ENCODE measurements at regions not wholly inside any gene's neighbourhood (a gene's known extent, or its start where the extent isn't known, plus 50 kb on each side); places are given as distances from the start of the nearest gene placed in this dataset.

- TF ChIP-seq, protein P1, sequence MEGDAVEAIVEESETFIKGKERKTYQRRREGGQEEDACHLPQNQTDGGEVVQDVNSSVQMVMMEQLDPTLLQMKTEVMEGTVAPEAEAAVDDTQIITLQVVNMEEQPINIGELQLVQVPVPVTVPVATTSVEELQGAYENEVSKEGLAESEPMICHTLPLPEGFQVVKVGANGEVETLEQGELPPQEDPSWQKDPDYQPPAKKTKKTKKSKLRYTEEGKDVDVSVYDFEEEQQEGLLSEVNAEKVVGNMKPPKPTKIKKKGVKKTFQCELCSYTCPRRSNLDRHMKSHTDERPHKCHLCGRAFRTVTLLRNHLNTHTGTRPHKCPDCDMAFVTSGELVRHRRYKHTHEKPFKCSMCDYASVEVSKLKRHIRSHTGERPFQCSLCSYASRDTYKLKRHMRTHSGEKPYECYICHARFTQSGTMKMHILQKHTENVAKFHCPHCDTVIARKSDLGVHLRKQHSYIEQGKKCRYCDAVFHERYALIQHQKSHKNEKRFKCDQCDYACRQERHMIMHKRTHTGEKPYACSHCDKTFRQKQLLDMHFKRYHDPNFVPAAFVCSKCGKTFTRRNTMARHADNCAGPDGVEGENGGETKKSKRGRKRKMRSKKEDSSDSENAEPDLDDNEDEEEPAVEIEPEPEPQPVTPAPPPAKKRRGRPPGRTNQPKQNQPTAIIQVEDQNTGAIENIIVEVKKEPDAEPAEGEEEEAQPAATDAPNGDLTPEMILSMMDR (IDR thresholded peaks at IDR 0.05), result no peak
Measured at GRCh38 chr21:35170244-35170643, 121.1 kb upstream of the RUNX1 start.

- TF ChIP-seq, protein P1 (IDR thresholded peaks at IDR 0.05), result no peak
Measured at GRCh38 chr21:35169574-35169973, 120.5 kb upstream of the RUNX1 start.

GRCh38 chr21:35168735-35169134, 119.6 kb upstream of the RUNX1 start:
- TF ChIP-seq, protein P1 (IDR thresholded peaks at IDR 0.05), result no peak

GRCh38 chr21:35164971-35165483, 115.9 kb upstream of the RUNX1 start:
- TF ChIP-seq, protein P1 (IDR thresholded peaks at IDR 0.05), result no peak

GRCh38 chr21:35164380-35164779, 115.3 kb upstream of the RUNX1 start:
- TF ChIP-seq, protein P1 (IDR thresholded peaks at IDR 0.05), result no peak

DNA sequence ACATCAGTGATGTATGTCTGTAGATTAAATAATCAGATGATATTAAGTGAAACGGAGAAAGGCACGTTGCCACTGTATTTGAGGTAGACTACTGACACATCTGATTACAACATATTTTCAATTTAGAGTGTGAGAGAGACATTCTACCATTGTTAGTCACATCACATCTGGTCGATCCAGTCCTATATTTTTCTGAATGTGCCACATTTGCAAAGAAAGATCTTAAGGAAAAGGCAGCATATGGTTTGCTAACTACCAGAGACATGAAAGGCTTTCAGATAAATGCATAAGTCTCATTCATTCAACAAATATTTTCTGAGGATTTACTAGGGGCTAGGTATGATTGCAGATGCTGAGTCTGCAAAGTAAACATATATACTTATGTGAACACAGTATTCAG, 114.3 kb upstream of the RUNX1 start:
- TF ChIP-seq, protein P1 (IDR thresholded peaks at IDR 0.05), result no peak

- TF ChIP-seq, protein P1 (IDR thresholded peaks at IDR 0.05), result no peak
Measured at GRCh38 chr21:35162831-35163230, 113.7 kb upstream of the RUNX1 start.

GRCh38 chr21:35159881-35160280, 110.8 kb upstream of the RUNX1 start:
- TF ChIP-seq, protein P1 (IDR thresholded peaks at IDR 0.05), result no peak
